ENCODE measurements at regions not wholly inside any gene's neighbourhood (a gene's known extent, or its start where the extent isn't known, plus 50 kb on each side); places are given as distances from the start of the nearest gene placed in this dataset.

- TF ChIP-seq, protein P1, sequence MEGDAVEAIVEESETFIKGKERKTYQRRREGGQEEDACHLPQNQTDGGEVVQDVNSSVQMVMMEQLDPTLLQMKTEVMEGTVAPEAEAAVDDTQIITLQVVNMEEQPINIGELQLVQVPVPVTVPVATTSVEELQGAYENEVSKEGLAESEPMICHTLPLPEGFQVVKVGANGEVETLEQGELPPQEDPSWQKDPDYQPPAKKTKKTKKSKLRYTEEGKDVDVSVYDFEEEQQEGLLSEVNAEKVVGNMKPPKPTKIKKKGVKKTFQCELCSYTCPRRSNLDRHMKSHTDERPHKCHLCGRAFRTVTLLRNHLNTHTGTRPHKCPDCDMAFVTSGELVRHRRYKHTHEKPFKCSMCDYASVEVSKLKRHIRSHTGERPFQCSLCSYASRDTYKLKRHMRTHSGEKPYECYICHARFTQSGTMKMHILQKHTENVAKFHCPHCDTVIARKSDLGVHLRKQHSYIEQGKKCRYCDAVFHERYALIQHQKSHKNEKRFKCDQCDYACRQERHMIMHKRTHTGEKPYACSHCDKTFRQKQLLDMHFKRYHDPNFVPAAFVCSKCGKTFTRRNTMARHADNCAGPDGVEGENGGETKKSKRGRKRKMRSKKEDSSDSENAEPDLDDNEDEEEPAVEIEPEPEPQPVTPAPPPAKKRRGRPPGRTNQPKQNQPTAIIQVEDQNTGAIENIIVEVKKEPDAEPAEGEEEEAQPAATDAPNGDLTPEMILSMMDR (IDR thresholded peaks at IDR 0.05 in 2 of 3, conservative IDR thresholded peaks at IDR 0.05 in 1 of 3; ENCODE audit: borderline replicate concordance in 1 of 3, insufficient read depth in 1 of 3, low read depth in 2 of 3, low read length in 2 of 3) = no peak
- no peak for TF ChIP-seq EZH2 (IDR thresholded peaks at IDR 0.05)
- TF ChIP-seq POLR2AphosphoS5 (IDR thresholded peaks at IDR 0.05; ENCODE audit: low read depth, low read length) = no peak
- no peak for TF ChIP-seq POLR2A (IDR thresholded peaks at IDR 0.05; ENCODE audit: borderline replicate concordance, extremely low read depth, insufficient read depth, insufficient read length)
- TF ChIP-seq, protein P2, sequence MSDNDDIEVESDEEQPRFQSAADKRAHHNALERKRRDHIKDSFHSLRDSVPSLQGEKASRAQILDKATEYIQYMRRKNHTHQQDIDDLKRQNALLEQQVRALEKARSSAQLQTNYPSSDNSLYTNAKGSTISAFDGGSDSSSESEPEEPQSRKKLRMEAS (IDR thresholded peaks at IDR 0.05) = no peak
- no peak for TF ChIP-seq ELF1 (IDR thresholded peaks at IDR 0.05; ENCODE audit: borderline replicate concordance, low read depth)
- TF ChIP-seq RAD21 (IDR thresholded peaks at IDR 0.05; ENCODE audit: low read depth) = no peak
- no peak for TF ChIP-seq EZH2phosphoT487 (IDR thresholded peaks at IDR 0.05; ENCODE audit: borderline replicate concordance)
- TF ChIP-seq FOSL1 (IDR thresholded peaks at IDR 0.05; ENCODE audit: low read depth) = no peak
- TF ChIP-seq SIN3A (IDR thresholded peaks at IDR 0.05; ENCODE audit: low read depth) = no peak
- TF ChIP-seq SP1 (IDR thresholded peaks at IDR 0.05; ENCODE audit: low read depth) = no peak
Observed at GRCh38 chr4:188218392-188218791, 79.2 kb downstream of the TRIML1 start.
